ENCODE measurements at regions not wholly inside any gene's neighbourhood (a gene's known extent, or its start where the extent isn't known, plus 50 kb on each side); places are given as distances from the start of the nearest gene placed in this dataset.

GRCh38 chr21:14862794-14863720 lies 201.7 kb downstream of the NRIP1 start:
- TF ChIP-seq ZNF274 (IDR thresholded peaks at IDR 0.05; ENCODE audit: low read depth, low read length) (no peak), YY1 (IDR thresholded peaks at IDR 0.05; ENCODE audit: insufficient read depth, insufficient read length) (no peak), SUZ12 (IDR thresholded peaks at IDR 0.05; ENCODE audit: extremely low read depth, insufficient read depth, insufficient read length) (no peak)
